ENCODE measurements at regions not wholly inside any gene's neighbourhood (a gene's known extent, or its start where the extent isn't known, plus 50 kb on each side); places are given as distances from the start of the nearest gene placed in this dataset.

DNA sequence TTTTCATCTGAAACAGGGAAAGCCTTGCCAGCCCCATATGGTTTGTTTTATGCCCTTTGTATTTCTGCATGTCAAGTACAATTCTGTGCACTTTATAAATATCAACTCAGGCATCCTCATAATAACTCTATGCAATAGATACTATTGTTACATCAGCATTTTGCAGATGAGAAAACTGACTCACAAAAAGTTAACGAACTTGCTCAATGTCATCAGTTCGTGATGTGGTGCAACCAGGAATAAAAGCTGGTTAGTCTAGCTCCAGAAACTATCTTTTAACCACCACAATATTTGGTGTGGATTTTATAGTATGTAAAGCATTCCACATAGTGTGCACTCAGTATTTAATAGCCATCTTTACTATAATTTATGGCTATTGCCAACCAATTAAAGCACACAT, 134.9 kb downstream of the MRPS30 start:
- TF ChIP-seq, protein P1, sequence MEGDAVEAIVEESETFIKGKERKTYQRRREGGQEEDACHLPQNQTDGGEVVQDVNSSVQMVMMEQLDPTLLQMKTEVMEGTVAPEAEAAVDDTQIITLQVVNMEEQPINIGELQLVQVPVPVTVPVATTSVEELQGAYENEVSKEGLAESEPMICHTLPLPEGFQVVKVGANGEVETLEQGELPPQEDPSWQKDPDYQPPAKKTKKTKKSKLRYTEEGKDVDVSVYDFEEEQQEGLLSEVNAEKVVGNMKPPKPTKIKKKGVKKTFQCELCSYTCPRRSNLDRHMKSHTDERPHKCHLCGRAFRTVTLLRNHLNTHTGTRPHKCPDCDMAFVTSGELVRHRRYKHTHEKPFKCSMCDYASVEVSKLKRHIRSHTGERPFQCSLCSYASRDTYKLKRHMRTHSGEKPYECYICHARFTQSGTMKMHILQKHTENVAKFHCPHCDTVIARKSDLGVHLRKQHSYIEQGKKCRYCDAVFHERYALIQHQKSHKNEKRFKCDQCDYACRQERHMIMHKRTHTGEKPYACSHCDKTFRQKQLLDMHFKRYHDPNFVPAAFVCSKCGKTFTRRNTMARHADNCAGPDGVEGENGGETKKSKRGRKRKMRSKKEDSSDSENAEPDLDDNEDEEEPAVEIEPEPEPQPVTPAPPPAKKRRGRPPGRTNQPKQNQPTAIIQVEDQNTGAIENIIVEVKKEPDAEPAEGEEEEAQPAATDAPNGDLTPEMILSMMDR (IDR thresholded peaks at IDR 0.05), result no peak
- TF ChIP-seq POLR2AphosphoS5 (IDR thresholded peaks at IDR 0.05) (no peak), POLR2A (IDR thresholded peaks at IDR 0.05) (no peak)
